ENCODE measurements at regions not wholly inside any gene's neighbourhood (a gene's known extent, or its start where the extent isn't known, plus 50 kb on each side); places are given as distances from the start of the nearest gene placed in this dataset.

GRCh38 chr15:67953299-67953698 lies 100.8 kb upstream of the PIAS1 start:
- no peak for TF ChIP-seq CTCF (IDR thresholded peaks at IDR 0.05)
- no peak for TF ChIP-seq POLR2A (IDR thresholded peaks at IDR 0.05)

All from esophagus squamous epithelium (tissue), 4 donors.